Small intestine (tissue), 7 donors: ENCODE measurements at regions not wholly inside any gene's neighbourhood (a gene's known extent, or its start where the extent isn't known, plus 50 kb on each side); places are given as distances from the start of the nearest gene placed in this dataset.

Experiments
- DNase-seq, 2 donors: peaks; one replicate each; pipeline versions ENCODE4 v3.0.0 to v3.0.0-alpha.2; 2013
- FAIRE-seq: peaks from 2 replicates; lab custom pipeline; 2012; peaks lifted over from hg19 to GRCh38; lab: Jason Lieb, UNC
- H3K27ac ChIP-seq, 3 donors: one replicate each; pipeline ENCODE4 v1.5.1; 2013; ENCODE audit warnings: low read length in 2 of 3, mild to moderate bottlenecking in 2 of 3, control low read depth in 1 of 3, inconsistent platforms in 1 of 3, low read depth in 1 of 3, moderate library complexity in 1 of 3
- H3K27me3 ChIP-seq, 3 donors: one replicate each; pipeline ENCODE4 v1.6.1; 2013; ENCODE audit warnings: low read length in 3 of 3, inconsistent platforms in 1 of 3; ENCODE audit not compliant: control insufficient read depth in 3 of 3, insufficient read depth in 3 of 3
- H3K36me3 ChIP-seq, 3 donors: one replicate each; pipeline ENCODE4 v1.6.1; 2013; ENCODE audit warnings: low read length in 3 of 3, inconsistent platforms in 1 of 3, low read depth in 1 of 3, mild to moderate bottlenecking in 1 of 3, moderate library complexity in 1 of 3; ENCODE audit not compliant: control insufficient read depth in 3 of 3, insufficient read depth in 2 of 3
- H3K4me1 ChIP-seq, 3 donors: one replicate each; pipeline ENCODE4 v1.6.1; 2013; ENCODE audit warnings: low read length in 2 of 3, inconsistent platforms in 1 of 3, low read depth in 1 of 3, mild to moderate bottlenecking in 1 of 3, moderate library complexity in 1 of 3; ENCODE audit not compliant: control insufficient read depth in 3 of 3, insufficient read depth in 2 of 3
- H3K4me3 ChIP-seq, 3 donors: one replicate each; pipeline ENCODE4 v1.5.1; 2013; ENCODE audit warnings: low read length in 3 of 3, control low read depth in 1 of 3, inconsistent platforms in 1 of 3, low read depth in 1 of 3, mild to moderate bottlenecking in 1 of 3, moderate library complexity in 1 of 3
- H3K9me3 ChIP-seq, 2 donors: one replicate each; pipeline ENCODE4 v1.6.1; 2013; ENCODE audit warnings: low read depth in 1 of 2, low read length in 1 of 2; ENCODE audit not compliant: control insufficient read depth in 2 of 2, insufficient read depth in 1 of 2
- WGBS, 3 donors: extraction: QIAGEN DNeasy Blood & Tissue Kit; methylation state at CpG; one replicate each; pipeline ENCODE4 v1.1.7; 2013; 5-methylcytosine and 5-hydroxymethylcytosine counted together
- donor health status: healthy with polysubstance abuse.
- donor health status: control.
- donor health status: control.
- donor health status: Bipolar disorder and iron deficiency.
- donor health status: healthy.

DNA sequence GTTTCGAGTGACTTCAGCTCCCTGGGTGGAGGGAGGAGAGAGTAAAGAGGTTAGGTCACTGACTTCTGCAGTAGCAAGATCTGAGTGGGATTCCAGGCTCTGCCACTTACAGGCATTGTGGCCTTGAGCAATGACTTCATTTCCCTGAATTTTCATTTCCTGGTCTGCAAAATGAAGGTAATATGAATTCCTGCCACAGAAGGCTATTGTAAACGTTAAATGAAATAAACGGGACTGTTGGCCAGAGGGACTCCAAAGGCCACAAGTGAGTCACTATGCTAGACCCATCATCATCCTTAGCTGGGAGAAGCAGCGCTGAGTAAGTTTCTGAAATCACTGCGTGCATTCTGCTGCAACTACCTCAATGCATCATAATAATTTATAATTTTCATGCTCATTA lies 807.8 kb downstream of the AACS start:
- Histone ChIP-seq H3K9me3 (peaks cover 0 to 2% of the 10 kb centered on the region in 2 donors), H3K4me3 (no peak overlapping the region), H3K27me3 (no peaks in the 10 kb centered on the region), H3K4me1 (no peaks in the 10 kb centered on the region), H3K27ac (no peak overlapping the region), H3K36me3 (no peaks in the 10 kb centered on the region)
- no peak for DNase-seq
- 55 to 65% (median 62%) methylated on average over 5 of the region's 5 CpGs for WGBS, 3 donors
- no peak for FAIRE-seq

DNA sequence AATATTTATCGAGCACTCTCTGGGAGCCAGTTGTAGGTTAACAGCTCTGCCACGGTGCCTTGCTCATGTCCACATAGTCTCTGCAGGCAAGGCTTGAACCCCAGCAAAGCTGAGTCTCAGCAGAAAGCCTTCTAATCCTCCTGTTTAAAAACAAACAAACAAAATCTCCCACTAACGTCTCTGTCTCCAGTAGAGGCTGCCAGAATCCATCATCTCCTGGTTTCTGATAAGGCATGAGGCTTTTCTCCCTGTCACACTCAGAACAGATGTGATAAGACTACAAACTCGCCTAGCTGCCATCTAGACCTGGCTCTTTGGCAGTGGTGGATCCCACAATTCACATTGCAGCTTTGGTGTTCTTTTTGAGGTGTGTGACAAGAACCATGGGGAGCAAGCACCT lies 813.2 kb downstream of the AACS start:
- DNase-seq: no peak
- Histone ChIP-seq H3K27me3 (no peaks in the 10 kb centered on the region), H3K27ac (no peak overlapping the region), H3K9me3 (no peaks in the 10 kb centered on the region), H3K36me3 (no peaks in the 10 kb centered on the region), H3K4me1 (no peaks in the 10 kb centered on the region), H3K4me3 (no peak overlapping the region)
- no peak for FAIRE-seq
- WGBS, 3 donors: 25 to 35% (median 29%) methylated on average over 4 of the region's 4 CpGs

DNA sequence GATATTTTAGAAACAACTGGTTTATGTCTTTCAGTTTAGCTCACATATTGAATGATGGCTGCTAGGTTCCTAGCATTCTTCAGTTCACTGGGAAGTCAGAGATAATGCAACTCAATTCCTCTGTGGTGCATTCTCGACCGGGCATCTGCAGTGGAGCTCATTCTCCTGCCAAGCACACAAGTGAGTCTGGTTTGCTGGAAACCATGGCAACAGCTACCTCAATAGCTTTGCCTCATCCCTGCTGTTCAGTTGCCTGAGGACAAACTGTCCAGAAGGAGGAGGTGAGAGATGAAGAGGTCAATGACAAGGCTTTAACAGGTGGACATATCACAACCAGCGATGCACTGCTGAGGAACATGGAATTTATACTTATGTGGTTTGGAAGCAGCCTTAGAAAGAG lies 816.9 kb downstream of the AACS start:
- DNase-seq (no peak), FAIRE-seq (no peak)
- Histone ChIP-seq H3K36me3 (no peaks in the 10 kb centered on the region), H3K27ac (no peak overlapping the region), H3K4me3 (no peak overlapping the region), H3K4me1 (no peaks in the 10 kb centered on the region), H3K27me3 (no peaks in the 10 kb centered on the region), H3K9me3 (no peaks in the 10 kb centered on the region)
- WGBS, 3 donors: 39 to 55% (median 48%) methylated on average over 3 of the region's 3 CpGs

DNA sequence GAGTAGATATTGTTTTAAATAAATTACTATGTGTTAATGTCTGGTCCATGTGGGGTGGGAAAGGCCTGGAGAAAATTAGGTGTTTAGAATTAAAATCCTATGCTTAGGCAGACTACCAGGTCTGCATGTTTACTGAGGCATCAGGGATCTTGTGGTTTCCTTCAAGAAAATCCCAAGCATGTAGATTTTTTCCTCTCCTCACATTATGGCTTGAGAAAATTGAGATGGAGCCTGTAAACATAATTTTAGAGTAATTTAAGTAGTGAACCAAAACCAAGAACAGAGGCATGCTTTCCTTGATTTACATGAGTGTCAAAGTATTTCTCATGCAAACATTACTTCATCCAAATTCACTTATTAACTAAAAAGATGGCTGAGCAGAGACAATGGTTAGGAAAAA lies 823.7 kb downstream of the AACS start:
- FAIRE-seq: no peak
- no peak overlapping the region for H3K27ac ChIP-seq

DNA sequence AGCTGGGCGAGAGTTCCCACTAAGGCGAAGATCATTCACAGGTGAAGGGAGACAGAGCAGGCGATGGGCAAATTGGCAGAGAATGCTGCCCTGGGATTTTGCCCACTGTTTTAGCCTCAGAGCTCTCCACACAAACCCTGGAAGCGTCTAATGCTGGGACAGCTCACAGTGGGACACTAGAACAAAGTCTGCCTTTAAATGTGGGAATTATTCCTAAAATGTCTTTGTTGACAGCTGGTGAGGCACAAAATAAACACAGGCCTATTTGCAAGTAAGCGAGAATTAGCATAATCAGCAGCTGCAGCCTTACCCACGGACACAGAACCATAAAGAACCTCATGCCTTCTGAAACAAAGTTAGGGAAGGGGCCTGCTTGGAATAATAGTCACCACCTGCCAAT lies 824.5 kb downstream of the AACS start:
- Histone ChIP-seq H3K27me3 (no peaks in the 10 kb centered on the region), H3K9me3 (no peaks in the 10 kb centered on the region), H3K4me1 (no peaks in the 10 kb centered on the region), H3K4me3 (no peak overlapping the region), H3K27ac (no peak overlapping the region), H3K36me3 (no peaks in the 10 kb centered on the region)
- no peak for DNase-seq
- whole genome bisulfite sequencing, 3 donors: 58 to 70% (median 61%) methylated on average over 6 of the region's 6 CpGs
- FAIRE-seq: no peak

More for the DNA sequence above, 823.7 kb downstream of the AACS start:
- H3K9me3 ChIP-seq: no peaks in the 10 kb centered on the region
- no peak for DNase-seq
- H3K4me3 ChIP-seq: no peak overlapping the region
- H3K36me3 ChIP-seq: no peaks in the 10 kb centered on the region
- no peaks in the 10 kb centered on the region for H3K4me1 ChIP-seq
- no peaks in the 10 kb centered on the region for H3K27me3 ChIP-seq

DNA sequence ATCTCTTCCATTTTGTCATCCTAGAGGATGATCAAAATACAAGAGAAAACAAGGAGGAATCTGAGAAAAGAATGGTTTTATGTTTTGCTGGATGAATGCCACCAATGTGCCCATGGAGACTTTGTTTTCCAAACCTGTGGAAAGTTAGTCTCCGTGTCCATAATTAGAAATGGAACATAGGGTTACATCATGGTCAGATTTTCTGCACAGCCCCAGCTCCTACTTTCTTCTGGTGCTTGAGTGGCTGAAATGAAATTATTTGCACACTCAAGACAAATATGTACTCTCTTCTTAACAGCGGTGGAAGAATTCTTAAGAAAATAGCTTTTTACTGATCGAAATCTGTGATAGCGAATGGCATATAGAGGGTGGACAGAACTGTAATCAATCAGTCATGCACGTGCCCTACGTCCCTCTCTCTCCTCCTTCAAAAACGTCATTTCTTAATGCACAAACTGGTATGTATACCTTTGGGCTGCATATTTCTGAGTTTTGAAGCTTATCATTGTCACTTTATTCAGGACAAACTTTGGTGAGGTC lies 825.2 kb downstream of the AACS start:
- H3K27me3 ChIP-seq: no peaks in the 10 kb centered on the region
- WGBS, 3 donors: 53 to 66% (median 66%) methylated on average over 7 of the region's 7 CpGs
- no peaks in the 10 kb centered on the region for H3K4me1 ChIP-seq
- no peak overlapping the region for H3K27ac ChIP-seq
- no peaks in the 10 kb centered on the region for H3K9me3 ChIP-seq
- no peaks in the 10 kb centered on the region for H3K36me3 ChIP-seq
- DNase-seq: no peak
- FAIRE-seq: no peak
- no peak overlapping the region for H3K4me3 ChIP-seq

DNA sequence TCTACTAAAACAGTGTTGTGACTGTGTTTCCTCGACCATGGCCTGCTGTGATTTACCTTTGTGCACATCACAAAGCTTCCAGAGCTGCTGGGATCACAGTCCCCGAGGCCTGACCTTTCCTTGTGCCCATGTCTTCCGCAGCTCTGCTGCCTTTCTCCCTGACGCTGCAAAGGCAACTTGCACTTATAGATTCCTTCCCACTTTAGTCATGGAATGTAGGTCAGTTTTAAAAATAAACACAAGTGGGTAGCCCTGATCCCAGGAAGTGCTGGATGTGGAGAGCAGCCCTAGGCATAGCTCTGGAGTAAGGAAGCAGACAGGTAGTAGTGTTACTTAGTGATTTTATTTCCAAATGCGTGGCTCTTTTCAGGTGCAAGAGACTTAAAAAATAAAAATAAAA lies 825.7 kb downstream of the AACS start:
- no peaks in the 10 kb centered on the region for H3K36me3 ChIP-seq
- no peaks in the 10 kb centered on the region for H3K27me3 ChIP-seq
- H3K27ac ChIP-seq: no peak overlapping the region
- H3K9me3 ChIP-seq: no peaks in the 10 kb centered on the region
- no peak overlapping the region for H3K4me3 ChIP-seq
- DNase-seq: no peak
- no peak for FAIRE-seq
- no peaks in the 10 kb centered on the region for H3K4me1 ChIP-seq
- 46 to 63% (median 60%) methylated on average over 5 of the region's 5 CpGs for WGBS, 3 donors

DNA sequence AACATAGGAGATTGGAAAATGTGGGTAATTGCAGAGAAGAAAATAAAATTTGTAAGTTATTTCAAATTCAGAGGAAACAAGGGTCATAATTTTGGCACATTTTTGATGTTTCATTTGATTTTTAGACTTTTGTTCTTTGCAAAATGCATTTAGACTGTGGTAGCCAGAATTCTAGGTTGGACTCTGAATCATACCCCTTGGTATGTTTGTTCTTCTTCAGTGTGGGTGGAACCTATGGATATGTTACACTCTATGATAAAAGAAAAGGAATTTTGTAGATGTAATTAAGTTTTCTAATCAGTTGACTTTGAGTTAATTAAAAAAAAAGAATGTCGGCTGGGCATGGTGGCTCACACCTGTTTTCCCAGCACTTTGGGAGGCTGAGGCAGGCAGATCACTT lies 827.0 kb downstream of the AACS start:
- Histone ChIP-seq H3K27me3 (no peaks in the 10 kb centered on the region), H3K9me3 (no peaks in the 10 kb centered on the region), H3K36me3 (no peaks in the 10 kb centered on the region), H3K27ac (no peak overlapping the region), H3K4me1 (no peaks in the 10 kb centered on the region), H3K4me3 (no peak overlapping the region)
- WGBS, 3 donors: 61 to 81% (median 75%) methylated on average over 1 of the region's 1 CpG
- no peak for FAIRE-seq
- DNase-seq: no peak

DNA sequence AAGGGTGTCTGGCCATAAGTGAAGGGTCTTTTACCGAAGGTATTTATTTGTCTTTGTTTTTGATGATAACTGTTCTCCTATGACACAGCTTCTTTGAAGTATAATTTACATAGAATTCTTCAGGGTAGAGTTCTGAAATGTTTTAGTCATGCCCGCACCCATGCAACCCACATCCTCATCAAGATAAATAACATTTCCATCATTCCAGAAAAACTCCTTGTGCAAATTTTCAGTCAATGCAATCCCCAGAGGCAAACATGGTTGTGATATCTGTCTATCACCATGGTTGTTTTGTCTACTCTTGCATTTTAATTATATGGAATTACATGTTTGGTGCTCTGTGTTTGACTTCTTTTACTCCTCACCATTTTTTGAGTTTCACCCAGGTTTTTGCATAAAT lies 837.8 kb downstream of the AACS start:
- Histone ChIP-seq H3K36me3 (no peaks in the 10 kb centered on the region), H3K9me3 (peaks cover 0 to 6% of the 10 kb centered on the region in 2 donors), H3K4me3 (no peak overlapping the region), H3K27ac (no peak overlapping the region), H3K27me3 (no peaks in the 10 kb centered on the region), H3K4me1 (no peaks in the 10 kb centered on the region)
- no peak for DNase-seq
- FAIRE-seq: no peak
- WGBS, 3 donors: 88 to 98% (median 91%) methylated on average over 2 of the region's 2 CpGs
